Nephron progenitor cell (in vitro differentiated cells): ENCODE measurements at regions not wholly inside any gene's neighbourhood (a gene's known extent, or its start where the extent isn't known, plus 50 kb on each side); places are given as distances from the start of the nearest gene placed in this dataset.
"Not testable (repeated sequence)": the region's sequence is repeated elsewhere in the genome, so short reads cannot be mapped to it uniquely, and the experiment has no call there.

Source experiments
- DNase-seq: peaks from one replicate; pipeline ENCODE4 v3.0.0; 2021
- H3K27ac Mint-ChIP-seq: 2 replicates; pipeline ENCODE4 v1.8.0; 2021; ENCODE audit warnings: mild to moderate bottlenecking, moderate library complexity, mixed read lengths
- H3K27me3 Mint-ChIP-seq: 2 replicates; pipeline ENCODE4 v1.8.0; 2021; ENCODE audit warnings: mild to moderate bottlenecking, low read depth, mixed read lengths; ENCODE audit not compliant: poor library complexity
- H3K36me3 Mint-ChIP-seq: 2 replicates; pipeline ENCODE4 v1.8.0; 2021; ENCODE audit warnings: low read depth, mixed read lengths
- H3K4me1 Mint-ChIP-seq: 2 replicates; pipeline ENCODE4 v1.8.0; 2021; ENCODE audit warnings: mixed read lengths
- H3K4me3 Mint-ChIP-seq: 2 replicates; pipeline ENCODE4 v1.8.0; 2021; ENCODE audit warnings: mild to moderate bottlenecking, moderate library complexity, mixed read lengths
- H3K9me3 Mint-ChIP-seq: 2 replicates; pipeline ENCODE4 v1.8.0; 2021; ENCODE audit warnings: mild to moderate bottlenecking, moderate library complexity, mixed read lengths
- CTCF ChIP-seq: fragments of 200-600 bp; sonication (generic); IDR thresholded peaks from 2 replicates; pipeline ENCODE4 v1.5.0; 2021; ENCODE audit warnings: antibody characterized with exemption

GRCh38 chr6:85362652-85363310 lies 87.1 kb upstream of the NT5E start:
- DNase-seq, result no peak
- no peaks in the 10 kb centered on the region for H3K36me3 Mint-ChIP-seq
- TF ChIP-seq CTCF, result no peak
- no peak overlapping the region for H3K27ac Mint-ChIP-seq
- peaks cover 18% of the 10 kb centered on the region for H3K27me3 Mint-ChIP-seq
- H3K4me3 Mint-ChIP-seq, result no peak overlapping the region
- H3K9me3 Mint-ChIP-seq, result peaks cover 7% of the 10 kb centered on the region
- no peaks in the 10 kb centered on the region for H3K4me1 Mint-ChIP-seq

GRCh38 chr6:85361643-85362014 lies 88.3 kb upstream of the NT5E start:
- H3K9me3 Mint-ChIP-seq, result peaks cover under 1% of the 10 kb centered on the region
- peaks cover 11% of the 10 kb centered on the region for H3K27me3 Mint-ChIP-seq
- H3K4me3 Mint-ChIP-seq, result no peak overlapping the region
- H3K27ac Mint-ChIP-seq, result no peak overlapping the region
- no peak for DNase-seq
- H3K4me1 Mint-ChIP-seq, result no peaks in the 10 kb centered on the region
- TF ChIP-seq CTCF, result no peak
- H3K36me3 Mint-ChIP-seq, result no peaks in the 10 kb centered on the region

- Mint-ChIP-seq H3K4me1 (no peaks in the 10 kb centered on the region), H3K27ac (no peak overlapping the region), H3K9me3 (no peaks in the 10 kb centered on the region), H3K27me3 (peaks cover 11% of the 10 kb centered on the region), H3K4me3 (no peak overlapping the region), H3K36me3 (no peaks in the 10 kb centered on the region)
- TF ChIP-seq CTCF, result no peak
- DNase-seq, result no peak
These were observed 88.9 kb upstream of the NT5E start for GRCh38 chr6:85360794-85361642.

- no peak for DNase-seq
- Mint-ChIP-seq H3K27me3 (peaks cover 11% of the 10 kb centered on the region), H3K4me3 (no peak overlapping the region), H3K9me3 (no peaks in the 10 kb centered on the region), H3K36me3 (no peaks in the 10 kb centered on the region), H3K27ac (no peak overlapping the region), H3K4me1 (no peaks in the 10 kb centered on the region)
- no peak for TF ChIP-seq CTCF
These were observed 92.2 kb upstream of the NT5E start for GRCh38 chr6:85357651-85358050.

- not testable (repeated sequence) for H3K36me3 Mint-ChIP-seq, H3K4me1 Mint-ChIP-seq, H3K9me3 Mint-ChIP-seq, H3K27ac Mint-ChIP-seq, H3K4me3 Mint-ChIP-seq, H3K27me3 Mint-ChIP-seq, DNase-seq
These were observed 93.1 kb upstream of the NT5E start for GRCh38 chr6:85356743-85357142.

- H3K27ac Mint-ChIP-seq, result no peak overlapping the region
- no peaks in the 10 kb centered on the region for H3K9me3 Mint-ChIP-seq
- H3K36me3 Mint-ChIP-seq, result no peaks in the 10 kb centered on the region
- no peak for DNase-seq
- H3K4me3 Mint-ChIP-seq, result no peak overlapping the region
- H3K4me1 Mint-ChIP-seq, result no peaks in the 10 kb centered on the region
- TF ChIP-seq CTCF, result no peak
- peaks cover 8% of the 10 kb centered on the region for H3K27me3 Mint-ChIP-seq
These were observed 94.1 kb upstream of the NT5E start for GRCh38 chr6:85355816-85356215.
